Adipocyte (in vitro differentiated cells): ENCODE measurements at regions not wholly inside any gene's neighbourhood (a gene's known extent, or its start where the extent isn't known, plus 50 kb on each side); places are given as distances from the start of the nearest gene placed in this dataset.

Experiments
- DNase-seq: peaks from one replicate; pipeline ENCODE4 v3.0.0-alpha.2; 2015; ENCODE audit warnings: low read depth
- H3K27me3 ChIP-seq: replicated peaks from 2 replicates; pipeline ENCODE4 v1.7.0; 2013; ENCODE audit warnings: mild to moderate bottlenecking, low read length, moderate library complexity; ENCODE audit not compliant: control insufficient read depth, insufficient read depth
- H3K36me3 ChIP-seq: 2 replicates; pipeline ENCODE4 v1.7.0; 2013; ENCODE audit warnings: low read length, mild to moderate bottlenecking, moderate library complexity; ENCODE audit not compliant: control insufficient read depth, insufficient read depth, severe bottlenecking
- H3K4me1 ChIP-seq: 2 replicates; pipeline ENCODE4 v1.7.0; 2013; ENCODE audit warnings: mild to moderate bottlenecking, low read length, moderate library complexity; ENCODE audit not compliant: control insufficient read depth, insufficient read depth
- H3K4me3 ChIP-seq: 2 replicates; pipeline ENCODE4 v1.7.0; 2013; ENCODE audit warnings: mild to moderate bottlenecking, low read length, moderate library complexity
- H3K9ac ChIP-seq: 2 replicates; pipeline ENCODE4 v1.7.0; 2013; ENCODE audit warnings: mild to moderate bottlenecking, low read length, moderate library complexity
- H3K9me3 ChIP-seq: 2 replicates; pipeline ENCODE4 v1.7.0; 2013; ENCODE audit warnings: mild to moderate bottlenecking, low read length, moderate library complexity; ENCODE audit not compliant: control insufficient read depth

DNA sequence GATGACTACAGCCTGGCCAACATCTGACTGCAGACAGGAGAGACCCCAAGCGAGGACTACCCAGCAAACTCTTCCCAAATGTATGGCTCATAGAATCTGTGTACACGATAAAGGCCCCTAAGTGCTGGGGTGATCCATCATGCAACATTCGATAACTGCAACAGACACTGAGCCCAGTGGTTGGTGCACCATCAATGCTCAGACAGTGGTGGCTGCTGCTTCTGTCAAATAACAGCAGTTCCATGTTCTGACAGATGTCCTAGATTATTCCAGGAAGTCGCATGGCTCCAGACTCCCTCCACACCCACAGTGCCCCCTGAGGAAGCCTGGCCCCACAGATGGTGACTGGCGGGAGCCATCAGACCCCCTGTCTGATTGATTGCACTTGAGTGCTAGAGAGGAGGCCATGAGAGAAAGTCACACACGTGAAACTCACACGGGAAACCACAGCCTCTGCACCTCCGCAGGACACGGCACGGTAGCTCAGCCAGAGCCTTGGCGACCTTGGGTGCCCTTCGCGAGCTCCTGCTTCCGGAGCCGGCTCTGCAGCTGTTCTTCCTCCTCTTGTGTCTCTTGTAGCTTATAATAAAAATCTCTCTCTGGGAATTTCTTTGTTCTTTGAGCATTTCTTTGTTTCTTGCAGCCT is 1155.9 kb downstream of the TBC1D22A start:
- H3K9ac ChIP-seq, result no peak overlapping the region
- H3K27me3 ChIP-seq, result no peaks in the 10 kb centered on the region
- H3K4me1 ChIP-seq, result no peaks in the 10 kb centered on the region
- no peak for DNase-seq
- no peaks in the 10 kb centered on the region for H3K9me3 ChIP-seq
- no peak overlapping the region for H3K4me3 ChIP-seq
- no peaks in the 10 kb centered on the region for H3K36me3 ChIP-seq

GRCh38 chr22:47914481-47915097 is 1152.1 kb downstream of the TBC1D22A start:
- Histone ChIP-seq H3K9ac (no peak overlapping the region), H3K9me3 (peaks cover 15% of the 10 kb centered on the region), H3K27me3 (no peaks in the 10 kb centered on the region), H3K4me3 (no peak overlapping the region), H3K36me3 (no peaks in the 10 kb centered on the region), H3K4me1 (no peaks in the 10 kb centered on the region)
- no peak for DNase-seq

DNA sequence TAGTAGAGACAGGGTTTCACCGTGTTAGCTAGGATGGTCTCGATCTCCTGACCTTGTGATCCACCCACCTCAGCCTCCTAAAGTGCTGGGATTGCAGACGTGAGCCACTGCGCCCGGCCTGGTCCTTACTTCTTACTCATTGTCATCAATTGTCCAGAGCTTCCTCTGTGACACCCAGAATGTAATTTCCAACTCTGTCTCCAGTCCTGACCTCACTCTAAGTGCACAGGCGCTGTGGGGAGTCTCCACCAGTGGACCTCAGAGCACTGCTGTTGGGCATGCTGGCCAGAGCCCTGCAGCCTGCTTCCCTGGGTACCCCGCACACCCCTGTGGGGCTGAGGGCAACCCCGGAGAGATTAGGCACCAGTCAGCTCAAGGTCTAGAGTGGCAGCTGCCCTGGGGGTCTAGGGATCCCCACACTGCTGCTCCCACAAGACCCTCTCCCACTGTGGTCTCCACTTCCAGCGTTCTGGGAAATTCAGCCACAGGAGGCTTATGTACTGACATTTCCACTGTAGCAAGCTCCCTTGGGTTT is 1140.3 kb downstream of the TBC1D22A start:
- no peak for DNase-seq
- no peaks in the 10 kb centered on the region for H3K36me3 ChIP-seq
- peaks cover 10% of the 10 kb centered on the region for H3K9me3 ChIP-seq
- H3K9ac ChIP-seq, result no peak overlapping the region
- H3K4me3 ChIP-seq, result no peak overlapping the region
- no peaks in the 10 kb centered on the region for H3K27me3 ChIP-seq
- no peaks in the 10 kb centered on the region for H3K4me1 ChIP-seq

DNA sequence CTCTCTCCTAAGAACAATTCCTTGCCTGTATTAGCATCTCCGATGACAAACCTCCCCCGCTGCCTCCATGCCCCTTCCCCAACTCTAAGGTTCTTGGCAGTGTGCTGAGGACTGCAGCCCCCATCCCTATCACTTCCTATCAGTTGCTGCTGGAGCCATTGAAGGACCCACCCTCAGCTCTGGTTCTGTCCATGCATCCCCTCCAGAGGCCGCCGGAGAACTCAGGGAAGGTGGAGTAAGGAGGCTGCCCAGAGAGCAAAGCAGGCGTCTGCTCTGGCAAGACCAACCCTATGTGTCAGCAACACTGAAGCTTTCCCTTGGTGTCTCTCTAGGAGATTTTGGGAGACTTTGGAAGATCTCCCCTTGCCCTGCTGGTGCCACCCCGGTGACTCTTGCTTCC is 1139.5 kb downstream of the TBC1D22A start:
- Histone ChIP-seq H3K36me3 (no peaks in the 10 kb centered on the region), H3K9ac (no peak overlapping the region)
- no peak for DNase-seq

DNA sequence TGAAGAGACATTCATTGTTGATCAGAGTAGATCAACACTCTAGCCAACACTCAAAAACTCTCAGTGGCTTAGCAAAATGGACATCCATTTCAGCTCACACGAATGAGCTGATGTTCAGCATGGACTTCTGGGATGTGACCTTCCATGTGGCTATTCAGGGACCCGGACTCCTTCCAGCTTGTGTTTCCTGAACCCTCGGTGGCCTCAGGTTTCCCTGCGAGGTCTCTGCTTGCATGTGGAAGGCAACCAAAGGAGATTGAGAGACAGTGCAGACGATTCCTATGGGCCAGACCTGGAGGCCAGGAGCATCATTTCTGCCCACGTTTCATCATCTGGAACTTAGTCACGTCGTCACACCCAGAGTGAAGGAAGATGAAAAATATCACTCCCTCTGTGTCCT is 1137.4 kb downstream of the TBC1D22A start:
- Histone ChIP-seq H3K4me1 (no peaks in the 10 kb centered on the region), H3K9ac (no peak overlapping the region), H3K27me3 (no peaks in the 10 kb centered on the region), H3K4me3 (no peak overlapping the region), H3K36me3 (no peaks in the 10 kb centered on the region), H3K9me3 (peaks cover 12% of the 10 kb centered on the region)
- DNase-seq, result no peak

More for the DNA sequence above, 1139.5 kb downstream of the TBC1D22A start:
- Histone ChIP-seq H3K4me3 (no peak overlapping the region), H3K9me3 (peaks cover 10% of the 10 kb centered on the region), H3K27me3 (no peaks in the 10 kb centered on the region), H3K4me1 (no peaks in the 10 kb centered on the region)

DNA sequence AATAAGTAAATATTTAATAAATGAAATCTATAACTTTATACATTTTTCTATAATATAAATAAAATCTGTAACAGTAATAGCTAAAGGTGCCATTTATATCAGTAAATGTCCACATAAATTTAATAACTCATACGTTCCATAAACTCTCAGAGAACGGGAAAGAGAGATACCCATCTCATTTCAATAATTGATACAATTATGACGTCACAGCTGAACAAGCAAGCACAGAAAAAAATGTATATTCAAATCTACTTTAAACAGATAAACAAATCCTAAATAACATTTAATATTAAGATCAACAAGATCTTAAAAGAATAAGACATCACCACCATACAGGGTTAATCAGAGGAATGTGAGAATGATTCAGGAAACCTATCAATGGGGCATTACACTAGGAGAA is 1136.5 kb downstream of the TBC1D22A start:
- no peak overlapping the region for H3K9ac ChIP-seq
- no peak for DNase-seq
- no peaks in the 10 kb centered on the region for H3K4me1 ChIP-seq
- H3K4me3 ChIP-seq, result no peak overlapping the region
- H3K9me3 ChIP-seq, result peaks cover 21% of the 10 kb centered on the region
- H3K27me3 ChIP-seq, result no peaks in the 10 kb centered on the region
- no peaks in the 10 kb centered on the region for H3K36me3 ChIP-seq

GRCh38 chr22:47891609-47892008 is 1129.2 kb downstream of the TBC1D22A start:
- no peaks in the 10 kb centered on the region for H3K36me3 ChIP-seq
- no peaks in the 10 kb centered on the region for H3K27me3 ChIP-seq
- H3K4me1 ChIP-seq, result no peaks in the 10 kb centered on the region
- H3K9ac ChIP-seq, result no peak overlapping the region
- DNase-seq, result no peak
- no peak overlapping the region for H3K4me3 ChIP-seq
- peaks cover 22% of the 10 kb centered on the region for H3K9me3 ChIP-seq

DNA sequence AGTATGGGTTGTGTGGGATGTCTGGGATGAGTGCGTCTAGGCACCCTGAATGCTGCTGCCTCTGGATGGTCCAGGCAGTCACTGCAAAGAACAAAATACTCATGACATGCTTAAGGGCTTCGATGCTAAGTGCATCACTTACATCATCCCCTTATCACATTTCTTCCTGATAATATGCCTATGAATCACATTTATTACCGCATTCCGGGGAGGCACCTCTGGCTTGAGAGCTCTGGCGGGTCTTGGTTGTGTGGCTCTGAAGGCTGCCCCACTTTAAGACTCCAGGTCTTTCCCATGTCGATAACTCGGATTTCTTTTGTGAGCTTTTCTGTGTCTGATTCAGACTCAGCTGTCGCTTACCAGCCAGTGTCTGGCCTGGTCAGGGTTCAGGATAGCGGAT is 1126.4 kb downstream of the TBC1D22A start:
- Histone ChIP-seq H3K9ac (no peak overlapping the region), H3K36me3 (no peaks in the 10 kb centered on the region), H3K4me3 (no peak overlapping the region), H3K27me3 (no peaks in the 10 kb centered on the region), H3K4me1 (no peaks in the 10 kb centered on the region), H3K9me3 (peaks cover 6% of the 10 kb centered on the region)
- no peak for DNase-seq

DNA sequence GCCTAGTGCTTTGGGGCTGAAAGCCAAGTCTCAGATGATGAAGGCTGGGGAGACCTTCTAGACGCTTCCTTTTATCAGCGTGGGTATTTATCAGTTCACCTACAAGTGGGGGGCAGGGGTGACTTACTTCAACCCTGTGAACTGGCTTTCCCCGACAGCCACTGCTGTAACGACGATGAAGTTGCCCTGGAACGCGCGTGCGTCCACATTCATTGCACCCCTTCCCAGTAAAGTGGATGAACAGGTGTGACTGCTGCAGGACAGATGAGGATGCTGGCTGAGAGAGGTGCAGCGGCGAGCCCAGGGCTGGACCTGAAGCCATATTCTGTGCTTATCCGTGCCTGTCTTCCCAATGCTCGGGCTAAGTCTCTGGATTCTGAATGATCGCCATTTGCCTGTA is 1122.3 kb downstream of the TBC1D22A start:
- no peak overlapping the region for H3K4me3 ChIP-seq
- no peak for DNase-seq
- no peaks in the 10 kb centered on the region for H3K36me3 ChIP-seq
- no peaks in the 10 kb centered on the region for H3K4me1 ChIP-seq
- no peaks in the 10 kb centered on the region for H3K27me3 ChIP-seq
- no peak overlapping the region for H3K9ac ChIP-seq
- H3K9me3 ChIP-seq, result no peaks in the 10 kb centered on the region

- no peaks in the 10 kb centered on the region for H3K4me1 ChIP-seq
- no peak overlapping the region for H3K9ac ChIP-seq
- H3K36me3 ChIP-seq, result no peaks in the 10 kb centered on the region
- H3K27me3 ChIP-seq, result no peaks in the 10 kb centered on the region
- no peak for DNase-seq
- H3K9me3 ChIP-seq, result no peaks in the 10 kb centered on the region
- no peak overlapping the region for H3K4me3 ChIP-seq
Measured at GRCh38 chr22:47884200-47884599, 1121.8 kb downstream of the TBC1D22A start.

- Histone ChIP-seq H3K9me3 (no peaks in the 10 kb centered on the region), H3K4me3 (no peak overlapping the region), H3K9ac (no peak overlapping the region), H3K4me1 (no peaks in the 10 kb centered on the region), H3K27me3 (no peaks in the 10 kb centered on the region), H3K36me3 (no peaks in the 10 kb centered on the region)
- DNase-seq, result no peak
Measured at GRCh38 chr22:47883757-47884156, 1121.3 kb downstream of the TBC1D22A start.
